NCI-H446 (cell line): ENCODE measurements at regions not wholly inside any gene's neighbourhood (a gene's known extent, or its start where the extent isn't known, plus 50 kb on each side); places are given as distances from the start of the nearest gene placed in this dataset.

ENCODE experiments used
- DNase-seq, 2 experiments: peaks; one replicate each; lab custom pipeline; 2025; lab: John Stamatoyannopoulos, UW

- DNase-seq = no peak
Observed at GRCh38 chr2:59920307-59920706, 633.1 kb downstream of the BCL11A start.

DNA sequence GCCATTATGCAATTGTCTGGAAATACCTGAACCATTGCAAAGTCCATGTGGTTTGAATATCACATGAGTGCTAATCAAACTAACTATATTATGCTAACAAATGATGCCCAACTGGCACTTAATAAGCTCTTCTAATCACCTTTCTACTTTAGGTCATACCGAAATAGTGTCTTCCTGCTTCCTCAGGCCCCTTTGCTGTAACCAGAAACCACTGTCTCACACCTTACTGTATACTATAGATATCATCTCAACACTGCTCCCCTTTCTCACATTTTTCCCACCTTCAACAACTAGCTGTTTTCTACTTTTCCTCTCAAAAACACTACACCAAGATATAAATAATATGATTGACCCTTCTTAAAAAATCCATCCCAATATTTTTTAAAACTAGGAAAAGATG lies 633.9 kb downstream of the BCL11A start:
- DNase-seq = no peak

GRCh38 chr2:59912042-59912441 lies 641.4 kb downstream of the BCL11A start:
- DNase-seq = no peak

DNA sequence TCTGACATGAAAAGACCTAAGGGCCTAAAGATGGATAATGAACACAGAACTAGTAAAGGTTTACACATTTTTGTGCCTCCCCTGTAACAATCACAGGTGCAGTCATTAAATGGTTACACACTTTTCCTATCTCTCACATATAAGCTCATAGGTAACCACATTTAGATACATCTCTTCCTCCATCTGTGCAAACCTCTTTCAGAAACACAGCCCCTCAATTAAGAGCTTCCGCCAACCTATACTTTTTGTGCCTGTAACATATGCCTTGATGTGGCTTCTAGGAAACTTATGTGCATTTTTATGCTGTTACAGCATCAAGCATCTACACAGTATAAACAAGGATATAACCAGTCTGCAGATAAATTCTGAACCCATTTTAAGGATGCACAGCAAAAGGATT lies 643.3 kb downstream of the BCL11A start:
- no peak for DNase-seq

GRCh38 chr2:59909147-59909546 lies 644.3 kb downstream of the BCL11A start:
- DNase-seq = no peak

GRCh38 chr2:59905731-59906130 lies 647.7 kb downstream of the BCL11A start:
- no peak for DNase-seq

DNA sequence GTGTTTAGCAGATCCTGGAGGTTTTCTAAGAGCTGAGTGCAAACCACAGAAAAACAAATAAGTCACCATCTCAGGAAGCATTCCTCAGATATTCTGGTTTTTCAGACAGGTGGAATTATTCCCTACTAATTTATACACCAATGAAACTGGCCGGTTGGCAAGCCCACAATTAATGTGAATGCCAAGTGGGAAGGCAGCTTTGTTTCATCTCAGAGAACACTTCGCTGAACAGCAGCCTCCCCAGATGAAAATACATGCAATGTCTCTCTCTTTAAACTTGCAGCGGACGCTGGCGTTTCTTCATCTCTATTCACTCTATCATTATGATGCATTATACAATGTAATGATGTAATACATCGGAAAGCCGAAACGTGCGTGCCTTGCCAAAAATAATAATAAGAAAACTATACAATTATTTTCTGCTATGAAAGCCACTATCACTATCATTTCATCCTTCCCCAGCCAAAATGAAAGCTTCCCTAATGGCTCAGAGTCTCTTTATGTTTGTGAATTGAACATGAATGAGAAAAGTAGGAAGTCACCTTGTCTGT lies 649.4 kb downstream of the BCL11A start:
- DNase-seq = peak in 1 of 2 experiments; percentile 30

- peak; percentile 57 to 90 for DNase-seq
Observed at GRCh38 chr2:59900728-59901452, 652.6 kb downstream of the BCL11A start.

- DNase-seq = no peak
Observed at GRCh38 chr2:59899692-59900091, 653.8 kb downstream of the BCL11A start.

GRCh38 chr2:59896499-59897245 lies 656.8 kb downstream of the BCL11A start:
- DNase-seq = no peak

GRCh38 chr2:59893612-59894011 lies 659.8 kb downstream of the BCL11A start:
- DNase-seq = no peak

DNA sequence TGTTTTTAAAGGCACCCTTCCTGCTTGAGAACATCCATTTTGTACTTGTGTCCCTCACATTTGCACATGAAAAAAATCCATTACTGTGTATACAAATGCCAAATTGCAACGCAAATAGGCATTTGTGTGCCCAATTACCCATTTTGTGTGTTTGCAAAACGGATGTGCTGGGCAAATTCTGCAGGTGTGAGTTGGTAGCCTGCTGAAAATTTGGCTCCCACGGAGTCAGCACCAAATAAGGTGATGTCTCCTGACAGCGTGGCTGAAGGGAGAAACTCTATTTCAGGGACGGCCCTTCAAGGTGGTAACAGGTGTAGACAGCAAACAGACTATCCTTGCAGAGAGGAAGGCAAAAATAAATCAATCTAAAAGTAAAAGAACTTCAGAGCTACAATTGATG lies 661.1 kb downstream of the BCL11A start:
- no peak for DNase-seq

- DNase-seq = no peak
Observed at GRCh38 chr2:59889305-59889704, 664.1 kb downstream of the BCL11A start.

GRCh38 chr2:59888706-59889105 lies 664.7 kb downstream of the BCL11A start:
- DNase-seq = no peak

GRCh38 chr2:59888015-59888414 lies 665.4 kb downstream of the BCL11A start:
- no peak for DNase-seq

DNA sequence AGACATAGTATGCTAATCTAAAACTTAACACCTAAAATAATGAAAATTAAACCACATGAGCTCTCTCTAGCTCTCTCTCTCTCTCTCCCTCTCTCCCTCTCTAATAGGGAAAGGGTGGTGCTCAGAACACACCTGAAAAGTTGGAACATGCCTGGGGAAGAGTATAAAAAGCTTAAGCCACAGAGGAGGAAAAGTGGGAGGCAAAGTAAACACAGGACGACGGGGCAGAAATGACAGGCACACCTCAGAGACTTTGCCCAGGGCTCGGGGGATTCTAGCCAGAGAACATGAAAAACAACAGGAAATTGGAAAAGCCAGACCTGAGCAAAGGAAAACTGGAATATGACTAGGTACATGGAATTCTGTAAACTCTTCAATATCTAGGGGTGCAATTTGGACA lies 666.1 kb downstream of the BCL11A start:
- no peak for DNase-seq

- no peak for DNase-seq
Observed at GRCh38 chr2:59886759-59887158, 666.7 kb downstream of the BCL11A start.

GRCh38 chr2:59885541-59885940 lies 667.9 kb downstream of the BCL11A start:
- peak in 1 of 2 experiments; percentile 45 for DNase-seq

DNA sequence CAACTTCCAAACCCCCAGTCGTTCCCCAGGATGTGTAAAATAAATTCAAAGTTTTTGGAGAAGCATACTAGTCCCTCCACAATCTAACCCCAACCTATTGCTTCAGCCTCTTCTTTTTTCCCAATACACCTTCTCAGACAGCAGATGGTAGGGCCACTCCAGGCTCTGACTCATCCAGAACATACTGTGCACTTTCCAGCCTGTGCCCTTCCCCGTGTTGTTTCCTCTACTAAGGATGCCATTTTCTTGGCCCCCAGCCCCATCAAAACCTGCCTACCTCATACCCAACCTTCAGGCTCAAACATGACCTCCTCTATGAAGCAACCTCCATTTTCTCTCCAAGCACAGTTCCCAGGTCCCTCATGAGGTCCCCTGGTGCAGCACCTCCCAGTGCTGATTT lies 669.3 kb downstream of the BCL11A start:
- peak in 1 of 2 experiments; percentile 58 for DNase-seq

DNA sequence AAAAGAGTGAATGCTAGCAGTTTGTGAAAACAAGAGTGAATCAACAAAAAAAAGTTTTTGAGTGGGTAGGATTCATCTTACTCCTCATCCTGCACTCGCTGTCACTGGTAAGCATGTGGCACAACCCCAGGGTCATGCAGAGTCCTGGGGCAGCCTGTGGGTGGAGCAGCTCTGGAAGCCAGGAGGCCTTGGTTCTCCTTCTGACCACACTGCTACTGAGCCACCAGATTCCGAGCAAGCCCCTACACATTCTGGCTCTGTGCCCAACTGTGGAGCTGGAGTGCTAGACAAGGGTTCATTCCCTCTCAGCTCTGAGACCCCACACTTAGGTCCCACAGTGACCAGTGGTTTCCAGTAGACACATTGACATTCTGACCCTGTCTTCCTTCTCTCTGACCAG lies 670.6 kb downstream of the BCL11A start:
- DNase-seq = peak in 1 of 2 experiments; percentile 23

DNA sequence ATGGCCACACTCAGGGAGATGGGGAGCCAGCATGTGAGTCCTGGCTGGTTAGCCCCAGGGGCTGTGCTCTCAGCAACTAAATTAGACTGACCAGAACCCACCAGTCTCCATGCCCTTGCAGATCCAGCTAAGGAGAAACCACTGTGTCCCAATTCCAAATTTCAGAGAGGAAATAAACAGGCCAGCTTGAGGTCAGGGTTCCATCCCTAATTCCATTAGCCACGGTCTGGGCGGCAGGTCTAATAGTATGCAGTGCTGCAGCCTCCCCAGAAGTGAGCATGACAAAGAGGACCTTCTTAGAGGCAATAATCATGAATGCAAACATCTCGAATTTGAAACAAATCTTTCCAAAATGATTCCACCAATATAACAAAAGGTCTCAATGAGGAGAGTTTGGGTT lies 671.2 kb downstream of the BCL11A start:
- DNase-seq = no peak

- DNase-seq = no peak
Observed at GRCh38 chr2:59881218-59881617, 672.2 kb downstream of the BCL11A start.

GRCh38 chr2:59879700-59880131 lies 673.7 kb downstream of the BCL11A start:
- DNase-seq = no peak
